ENCODE measurements at regions not wholly inside any gene's neighbourhood (a gene's known extent, or its start where the extent isn't known, plus 50 kb on each side); places are given as distances from the start of the nearest gene placed in this dataset.

DNA sequence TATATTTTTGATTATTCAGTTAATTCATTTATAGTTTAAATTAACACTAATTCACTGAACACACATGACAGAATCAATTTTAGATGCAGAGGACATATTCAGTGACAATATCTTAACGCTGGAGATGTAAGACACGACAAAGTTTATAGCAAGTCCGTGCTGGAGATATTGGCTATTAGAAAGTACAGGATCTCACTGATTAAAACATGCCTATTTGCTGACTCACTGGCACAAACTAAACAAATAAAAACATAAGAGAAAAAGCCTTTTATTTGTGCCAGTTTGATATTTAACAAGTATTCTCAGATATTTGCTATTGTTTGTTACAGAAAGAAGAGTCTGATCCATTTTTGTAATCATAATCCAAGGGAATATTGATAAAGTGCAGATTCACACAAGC, 1122.9 kb upstream of the B3GALT2 start:
- TF ChIP-seq GATA2 (IDR thresholded peaks at IDR 0.05; ENCODE audit: low read depth, low read length): no peak
- no peak for TF ChIP-seq GATA3 (IDR thresholded peaks at IDR 0.05; ENCODE audit: low read depth, low read length)
